Body of pancreas (tissue), 4 donors: ENCODE measurements at regions not wholly inside any gene's neighbourhood (a gene's known extent, or its start where the extent isn't known, plus 50 kb on each side); places are given as distances from the start of the nearest gene placed in this dataset.

Experiments
- CTCF ChIP-seq, 7 experiments: fragments of 450-650 bp in 4 of 7; fragments of 200-600 bp in 3 of 7; sonication (generic) in 3 of 7; IDR thresholded peaks; one replicate each; pipeline ENCODE4 v1.5.1; 2016 to 2019; ENCODE audit warnings: antibody characterized with exemption in 7 of 7
- POLR2A ChIP-seq, 3 donors: fragments of 450-650 bp; IDR thresholded peaks; one replicate each; pipeline ENCODE4 v1.6.1; 2016; ENCODE audit warnings: antibody characterized with exemption in 3 of 3, mild to moderate bottlenecking in 2 of 3

- TF ChIP-seq CTCF (IDR thresholded peaks at IDR 0.05) (no peak), POLR2A (IDR thresholded peaks at IDR 0.05) (no peak)
Observed at GRCh38 chr6:77021778-77022177, 441.5 kb downstream of the HTR1B start.
